PC-3 (cell line): ENCODE measurements at regions not wholly inside any gene's neighbourhood (a gene's known extent, or its start where the extent isn't known, plus 50 kb on each side); places are given as distances from the start of the nearest gene placed in this dataset.
A peak's percentile ranks its signal among the peaks of the same experiment; 100 is the strongest.

ENCODE experiments used
- ATAC-seq: fragments of 200-7000 bp; cut with Tn5 transposase; 2 replicates; pipeline ENCODE4 v1.9.1; 2020; ENCODE audit warnings: mild to moderate bottlenecking, moderate library complexity
- BruUV-seq: library from RNA; stranded (reverse); fragments of 400-500 nt; replicated peaks from 2 replicates; lab custom pipeline; 2021; lab: Mats Ljungman, UMichigan
- CTCF ChIA-PET: fragments of 300-600 bp; sonication (Branson Sonifier 250); formaldehyde crosslinking; loops from one replicate; lab custom pipeline; 2022; ENCODE audit warnings: antibody characterized with exemption; lab: Charles Lee
- POLR2A ChIA-PET: fragments of 300-600 bp; sonication (Branson Sonifier 250); formaldehyde crosslinking; loops from one replicate; lab custom pipeline; 2022; ENCODE audit warnings: antibody characterized with exemption; ENCODE audit not compliant: unreplicated experiment; lab: Charles Lee
- DNase-seq: peaks from one replicate; pipeline ENCODE4 v3.0.0-alpha.2; 2015
- H2AFZ ChIP-seq: fragments of 300-600 bp; sonication (generic); 2 replicates; pipeline ENCODE4 v1.6.0; 2016; ENCODE audit warnings: antibody characterized with exemption, low read length
- H3F3A ChIP-seq: fragments of 300-600 bp; sonication (generic); one replicate; pipeline ENCODE4 v1.6.0; 2017; ENCODE audit warnings: antibody characterized with exemption, low read length, control low read depth, mild to moderate bottlenecking; ENCODE audit not compliant: unreplicated experiment
- H3K27ac ChIP-seq: fragments of 300-600 bp; sonication (generic); 2 replicates; pipeline ENCODE4 v1.5.1; 2016; ENCODE audit warnings: mild to moderate bottlenecking, low read length
- H3K27me3 ChIP-seq: fragments of 300-600 bp; sonication (generic); 2 replicates; pipeline ENCODE4 v1.6.1; 2016; ENCODE audit warnings: low read length, mixed read lengths
- H3K36me3 ChIP-seq: fragments of 300-600 bp; sonication (generic); 2 replicates; pipeline ENCODE4 v1.6.1; 2016; ENCODE audit warnings: low read depth, mixed run types, low read length, mixed read lengths
- H3K4me1 ChIP-seq: fragments of 300-600 bp; sonication (generic); 2 replicates; pipeline ENCODE4 v1.5.1; 2016; ENCODE audit warnings: low read length; ENCODE audit not compliant: insufficient read depth
- H3K4me2 ChIP-seq: fragments of 300-600 bp; sonication (generic); 2 replicates; pipeline ENCODE4 v1.6.0; 2016; ENCODE audit warnings: low read length
- H3K4me3 ChIP-seq: fragments of 300-600 bp; sonication (generic); 2 replicates; pipeline ENCODE4 v1.5.1; 2016; ENCODE audit warnings: mild to moderate bottlenecking, low read length, mixed read lengths
- H3K79me2 ChIP-seq: fragments of 300-600 bp; sonication (generic); 2 replicates; pipeline ENCODE4 v1.6.1; 2017; ENCODE audit warnings: low read length, mixed read lengths
- H3K9ac ChIP-seq: fragments of 300-600 bp; sonication (generic); 2 replicates; pipeline ENCODE4 v1.6.0; 2016; ENCODE audit warnings: mild to moderate bottlenecking, low read length
- H3K9me2 ChIP-seq: fragments of 300-600 bp; sonication (generic); replicated peaks from 2 replicates; pipeline ENCODE4 v1.6.1; 2016; ENCODE audit warnings: mixed run types, low read length, mixed read lengths
- H3K9me3 ChIP-seq: fragments of 300-600 bp; sonication (generic); 2 replicates; pipeline ENCODE4 v1.6.1; 2016; ENCODE audit warnings: low read length, mixed read lengths
- H4K20me1 ChIP-seq: fragments of 300-600 bp; sonication (generic); 2 replicates; pipeline ENCODE4 v1.6.1; 2016; ENCODE audit warnings: low read length, mixed read lengths
- EZH2 ChIP-seq: fragments of 300-600 bp; sonication (generic); IDR thresholded peaks from one replicate; pipeline ENCODE4 v1.6.1; 2017; ENCODE audit warnings: antibody characterized with exemption, mild to moderate bottlenecking, low read length; ENCODE audit not compliant: unreplicated experiment
- EZH2phosphoT487 ChIP-seq: fragments of 300-600 bp; sonication (generic); IDR thresholded peaks from 2 replicates; pipeline ENCODE4 v1.6.1; 2018; ENCODE audit warnings: mild to moderate bottlenecking, antibody characterized with exemption, low read length, borderline replicate concordance
- intact Hi-C: fragments of 100-400 bp; cut with micrococcal nuclease; formaldehyde crosslinking; loops from 2 replicates; pipeline ENCODE4 v1.9.0; 2023
- TF ChIP-seq, protein P1 (sequence below): fragments of 300-600 bp; sonication (generic); conservative IDR thresholded peaks from 2 replicates; pipeline ENCODE4 v1.5.1; 2017; ENCODE audit warnings: antibody characterized with exemption, low read depth, mild to moderate bottlenecking, low read length

DNA sequence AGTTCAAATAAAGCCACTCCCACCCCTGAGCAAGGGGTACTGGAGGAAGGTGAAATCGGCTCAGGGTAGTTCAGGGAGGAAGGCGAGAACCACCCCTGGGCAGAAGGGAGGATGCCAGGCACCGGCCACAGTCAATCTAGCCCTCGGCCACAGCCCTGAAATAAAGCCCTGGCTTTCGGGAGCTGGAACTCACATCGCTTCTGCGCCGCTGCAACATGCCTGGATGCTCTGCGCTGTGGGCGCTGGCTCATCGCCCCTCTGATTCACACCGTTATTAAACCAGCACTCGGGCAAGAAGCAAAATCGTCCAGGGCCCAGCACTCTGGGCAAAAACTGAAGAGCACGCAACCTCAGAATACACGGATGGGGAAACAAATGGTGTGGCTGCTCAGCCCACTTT, 136.9 kb upstream of the RREB1 start:
- peak overlapping the region; percentile 72; the same call in 1 of the 2 replicates for H3K9ac ChIP-seq
- no peak overlapping the region for H3K4me2 ChIP-seq
- intact Hi-C loops: no loop called here

DNA sequence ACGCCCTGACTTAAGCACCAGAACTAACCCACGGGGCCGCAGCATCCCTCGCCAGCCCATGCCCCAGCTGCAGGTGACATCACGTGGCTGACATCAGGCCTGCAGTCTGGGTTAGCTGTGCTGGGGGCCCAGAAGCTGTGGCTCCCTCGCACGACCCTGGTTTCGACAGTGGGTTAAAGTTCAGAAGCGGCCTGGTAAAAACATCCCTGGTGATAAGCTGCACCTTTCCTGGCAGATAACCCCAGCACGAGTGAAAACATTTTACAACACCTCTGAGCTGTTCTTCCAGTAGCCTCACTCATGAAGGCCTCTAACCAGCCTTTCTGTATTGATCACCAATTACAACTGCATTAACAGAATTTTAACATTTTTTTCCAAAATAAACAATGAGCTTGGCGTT, 136.4 kb upstream of the RREB1 start:
- no peak overlapping the region for H3K4me3 ChIP-seq
- H3F3A ChIP-seq: no peaks in the 10 kb centered on the region
- intact Hi-C loops: no loop called here
- ChIA-PET CTCF (no interaction called here), POLR2A (no interaction called here)
- no peak for DNase-seq
- no TSS peak for BruUV-seq
- ATAC-seq: no peak
- no peaks in the 10 kb centered on the region for H3K36me3 ChIP-seq
- no peaks in the 10 kb centered on the region for H3K9me3 ChIP-seq
- TF ChIP-seq EZH2: no peak
- TF ChIP-seq, protein P1, sequence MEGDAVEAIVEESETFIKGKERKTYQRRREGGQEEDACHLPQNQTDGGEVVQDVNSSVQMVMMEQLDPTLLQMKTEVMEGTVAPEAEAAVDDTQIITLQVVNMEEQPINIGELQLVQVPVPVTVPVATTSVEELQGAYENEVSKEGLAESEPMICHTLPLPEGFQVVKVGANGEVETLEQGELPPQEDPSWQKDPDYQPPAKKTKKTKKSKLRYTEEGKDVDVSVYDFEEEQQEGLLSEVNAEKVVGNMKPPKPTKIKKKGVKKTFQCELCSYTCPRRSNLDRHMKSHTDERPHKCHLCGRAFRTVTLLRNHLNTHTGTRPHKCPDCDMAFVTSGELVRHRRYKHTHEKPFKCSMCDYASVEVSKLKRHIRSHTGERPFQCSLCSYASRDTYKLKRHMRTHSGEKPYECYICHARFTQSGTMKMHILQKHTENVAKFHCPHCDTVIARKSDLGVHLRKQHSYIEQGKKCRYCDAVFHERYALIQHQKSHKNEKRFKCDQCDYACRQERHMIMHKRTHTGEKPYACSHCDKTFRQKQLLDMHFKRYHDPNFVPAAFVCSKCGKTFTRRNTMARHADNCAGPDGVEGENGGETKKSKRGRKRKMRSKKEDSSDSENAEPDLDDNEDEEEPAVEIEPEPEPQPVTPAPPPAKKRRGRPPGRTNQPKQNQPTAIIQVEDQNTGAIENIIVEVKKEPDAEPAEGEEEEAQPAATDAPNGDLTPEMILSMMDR: no peak
- no peak for TF ChIP-seq EZH2phosphoT487
- H2AFZ ChIP-seq: no peak overlapping the region
- no peaks in the 10 kb centered on the region for H4K20me1 ChIP-seq
- H3K27ac ChIP-seq: no peak overlapping the region
- no peaks in the 10 kb centered on the region for H3K79me2 ChIP-seq
- no peak overlapping the region for H3K9ac ChIP-seq
- H3K4me1 ChIP-seq: peaks cover 33% of the 10 kb centered on the region
- H3K4me2 ChIP-seq: no peak overlapping the region
- no peaks in the 10 kb centered on the region for H3K27me3 ChIP-seq
- no peaks in the 10 kb centered on the region for H3K9me2 ChIP-seq

More for the DNA sequence above, 136.9 kb upstream of the RREB1 start:
- H2AFZ ChIP-seq: no peak overlapping the region
- H3K9me2 ChIP-seq: no peaks in the 10 kb centered on the region
- H4K20me1 ChIP-seq: no peaks in the 10 kb centered on the region
- H3K27ac ChIP-seq: peak overlapping the region; percentile 85
- ChIA-PET CTCF (no interaction called here), POLR2A (interaction anchor here (0.5 kb wide), 1 partner anchor 189 kb away, joined by 3 read pairs; no protein-coding TSS in a partner anchor)
- no peaks in the 10 kb centered on the region for H3K36me3 ChIP-seq
- ATAC-seq: no peak
- no peak for DNase-seq
- H3F3A ChIP-seq: no peaks in the 10 kb centered on the region
- no TSS peak for BruUV-seq
- H3K9me3 ChIP-seq: no peaks in the 10 kb centered on the region
- peaks cover 38% of the 10 kb centered on the region for H3K4me1 ChIP-seq
- no peaks in the 10 kb centered on the region for H3K79me2 ChIP-seq
- H3K27me3 ChIP-seq: no peaks in the 10 kb centered on the region
- no peak overlapping the region for H3K4me3 ChIP-seq
- TF ChIP-seq, protein P1: no peak
- no peak for TF ChIP-seq EZH2phosphoT487
- TF ChIP-seq EZH2: no peak

DNA sequence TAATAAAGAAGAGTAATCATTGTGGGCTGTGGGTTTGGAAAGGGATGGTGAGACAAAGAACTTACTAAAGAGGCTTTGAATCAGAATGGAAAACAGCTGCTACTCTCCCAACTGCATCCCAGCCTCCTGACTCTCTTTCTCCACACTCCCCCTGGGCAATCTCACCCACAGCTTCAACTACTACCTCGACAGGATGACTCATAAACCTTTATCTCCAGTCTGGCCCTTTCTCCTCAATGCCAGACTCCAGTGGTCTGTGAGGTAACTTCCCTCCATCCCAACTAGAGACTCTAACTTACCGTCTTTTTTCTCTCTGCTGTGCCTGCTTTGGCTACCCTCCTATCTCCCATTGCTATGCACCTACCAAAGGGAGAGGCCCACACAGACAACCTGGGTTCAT, 135.3 kb upstream of the RREB1 start:
- Histone ChIP-seq H3K27ac (no peak overlapping the region), H3K36me3 (no peaks in the 10 kb centered on the region), H4K20me1 (no peaks in the 10 kb centered on the region), H3K4me1 (peaks cover 28% of the 10 kb centered on the region), H3F3A (no peaks in the 10 kb centered on the region), H3K9ac (no peak overlapping the region), H3K27me3 (no peaks in the 10 kb centered on the region), H3K79me2 (no peaks in the 10 kb centered on the region), H3K9me3 (no peaks in the 10 kb centered on the region), H3K9me2 (no peaks in the 10 kb centered on the region), H3K4me3 (no peak overlapping the region), H2AFZ (no peak overlapping the region), H3K4me2 (no peak overlapping the region)
- CTCF ChIA-PET: no interaction called here
- intact Hi-C loops: no loop called here
- TF ChIP-seq, protein P1: no peak
- TF ChIP-seq EZH2: no peak
- no peak for TF ChIP-seq EZH2phosphoT487
- ATAC-seq: no peak
- POLR2A ChIA-PET: no interaction called here
- no TSS peak for BruUV-seq
- DNase-seq: peak; percentile 54
